Ascending aorta (tissue), 2 donors: ENCODE measurements at regions not wholly inside any gene's neighbourhood (a gene's known extent, or its start where the extent isn't known, plus 50 kb on each side); places are given as distances from the start of the nearest gene placed in this dataset.

Experiments used
- DNase-seq, 2 donors: peaks; one replicate each; pipeline ENCODE4 v3.0.0-alpha.2; 2019; ENCODE audit warnings: low spot score in 2 of 2
- H3K27ac ChIP-seq, 2 donors: fragments of 200-600 bp; sonication (generic); one replicate each; pipeline ENCODE4 v1.5.1; 2016 to 2017; ENCODE audit warnings: mild to moderate bottlenecking in 1 of 2
- H3K27me3 ChIP-seq: fragments of 200-600 bp; sonication (generic); one replicate; pipeline ENCODE4 v1.5.1; 2017
- H3K36me3 ChIP-seq, 2 donors: fragments of 200-600 bp; sonication (generic); one replicate each; pipeline ENCODE4 v1.5.1; 2016
- H3K4me1 ChIP-seq, 2 donors: fragments of 200-600 bp; sonication (generic); one replicate each; pipeline ENCODE4 v1.5.1; 2016 to 2017; ENCODE audit warnings: mild to moderate bottlenecking in 1 of 2
- H3K4me3 ChIP-seq, 2 donors: fragments of 200-600 bp; sonication (generic); one replicate each; pipeline ENCODE4 v1.5.1; 2016 to 2017; ENCODE audit warnings: mild to moderate bottlenecking in 1 of 2
- H3K9me3 ChIP-seq, 2 donors: fragments of 200-600 bp; sonication (generic); one replicate each; pipeline ENCODE4 v1.5.1; 2016
- CTCF ChIP-seq, 3 experiments: fragments of 200-600 bp in 2 of 3; fragments of 450-650 bp in 1 of 3; sonication (generic) in 2 of 3; IDR thresholded peaks; one replicate each; pipeline ENCODE4 v1.5.1; 2016 to 2019; ENCODE audit warnings: antibody characterized with exemption in 3 of 3, mild to moderate bottlenecking in 1 of 3, moderate library complexity in 1 of 3
- intact Hi-C: fragments of 100-400 bp; cut with DNase I; formaldehyde crosslinking; loops from one replicate; pipeline ENCODE4 v1.15.1; 2023

GRCh38 chr2:146004462-146004861, 1484.5 kb upstream of the ZEB2 start:
- Histone ChIP-seq H3K9me3 (no peaks in the 10 kb centered on the region), H3K27me3 (no peaks in the 10 kb centered on the region), H3K4me3 (no peak overlapping the region), H3K36me3 (no peaks in the 10 kb centered on the region), H3K27ac (no peak overlapping the region), H3K4me1 (no peaks in the 10 kb centered on the region)
- intact Hi-C loops, result no loop called here
- TF ChIP-seq CTCF (IDR thresholded peaks at IDR 0.05), result no peak
- DNase-seq, result no peak

DNA sequence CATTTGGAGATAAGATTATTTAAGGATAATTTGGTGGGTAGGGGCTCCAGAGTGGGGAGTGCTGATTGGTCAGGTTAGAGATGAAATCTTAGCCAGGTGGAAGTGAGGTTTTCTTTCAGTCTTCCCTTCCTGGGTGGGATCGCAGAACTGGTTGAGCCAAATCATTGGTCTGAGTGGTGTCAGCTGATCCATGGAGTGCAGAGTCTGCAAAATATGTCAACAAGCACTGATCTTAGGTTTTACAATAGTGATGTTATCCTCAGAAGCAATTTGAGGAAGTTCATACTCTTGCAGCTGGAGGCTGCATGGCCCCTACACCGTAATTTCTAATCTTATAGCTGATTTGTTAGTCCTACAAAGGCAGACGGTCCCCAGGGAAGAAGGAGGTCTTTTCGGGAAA, 1483.4 kb upstream of the ZEB2 start:
- Histone ChIP-seq H3K27me3 (no peaks in the 10 kb centered on the region), H3K4me3 (no peak overlapping the region), H3K36me3 (no peaks in the 10 kb centered on the region), H3K4me1 (no peaks in the 10 kb centered on the region), H3K9me3 (no peaks in the 10 kb centered on the region), H3K27ac (no peak overlapping the region)
- intact Hi-C loops, result no loop called here
- no peak for TF ChIP-seq CTCF (IDR thresholded peaks at IDR 0.05)
- no peak for DNase-seq

- H3K9me3 ChIP-seq, result peaks cover 4 to 16% of the 10 kb centered on the region in 2 donors
- no peak for TF ChIP-seq CTCF (IDR thresholded peaks at IDR 0.05)
- intact Hi-C loops, result no loop called here
- no peak for DNase-seq
- no peaks in the 10 kb centered on the region for H3K36me3 ChIP-seq
- no peaks in the 10 kb centered on the region for H3K4me1 ChIP-seq
- H3K27ac ChIP-seq, result no peak overlapping the region
- no peaks in the 10 kb centered on the region for H3K27me3 ChIP-seq
- H3K4me3 ChIP-seq, result no peak overlapping the region
These were observed 1475.0 kb upstream of the ZEB2 start for GRCh38 chr2:145994910-145995309.

GRCh38 chr2:145992572-145992971, 1472.7 kb upstream of the ZEB2 start:
- no peak for DNase-seq
- Histone ChIP-seq H3K36me3 (no peaks in the 10 kb centered on the region), H3K9me3 (peaks cover 4 to 16% of the 10 kb centered on the region in 2 donors), H3K27ac (no peak overlapping the region), H3K27me3 (no peaks in the 10 kb centered on the region), H3K4me3 (no peak overlapping the region), H3K4me1 (no peaks in the 10 kb centered on the region)
- TF ChIP-seq CTCF (IDR thresholded peaks at IDR 0.05), result no peak
- intact Hi-C loops, result no loop called here

- intact Hi-C loops, result no loop called here
These were observed 1467.9 kb upstream of the ZEB2 start for GRCh38 chr2:145987793-145988192.

More at GRCh38 chr2:145987793-145988192, 1467.9 kb upstream of the ZEB2 start:
- Histone ChIP-seq H3K9me3 (no peaks in the 10 kb centered on the region), H3K36me3 (no peaks in the 10 kb centered on the region), H3K27me3 (no peaks in the 10 kb centered on the region), H3K27ac (no peak overlapping the region), H3K4me3 (no peak overlapping the region), H3K4me1 (no peaks in the 10 kb centered on the region)
- no peak for TF ChIP-seq CTCF (IDR thresholded peaks at IDR 0.05)
- no peak for DNase-seq
